ENCODE measurements at regions not wholly inside any gene's neighbourhood (a gene's known extent, or its start where the extent isn't known, plus 50 kb on each side); places are given as distances from the start of the nearest gene placed in this dataset.

- H2AFZ ChIP-seq (ENCODE audit: low read depth, low read length, severe bottlenecking): no peak overlapping the region
- H3K27ac ChIP-seq (ENCODE audit: low read depth, low read length): no peak overlapping the region
- TF ChIP-seq, protein P1, sequence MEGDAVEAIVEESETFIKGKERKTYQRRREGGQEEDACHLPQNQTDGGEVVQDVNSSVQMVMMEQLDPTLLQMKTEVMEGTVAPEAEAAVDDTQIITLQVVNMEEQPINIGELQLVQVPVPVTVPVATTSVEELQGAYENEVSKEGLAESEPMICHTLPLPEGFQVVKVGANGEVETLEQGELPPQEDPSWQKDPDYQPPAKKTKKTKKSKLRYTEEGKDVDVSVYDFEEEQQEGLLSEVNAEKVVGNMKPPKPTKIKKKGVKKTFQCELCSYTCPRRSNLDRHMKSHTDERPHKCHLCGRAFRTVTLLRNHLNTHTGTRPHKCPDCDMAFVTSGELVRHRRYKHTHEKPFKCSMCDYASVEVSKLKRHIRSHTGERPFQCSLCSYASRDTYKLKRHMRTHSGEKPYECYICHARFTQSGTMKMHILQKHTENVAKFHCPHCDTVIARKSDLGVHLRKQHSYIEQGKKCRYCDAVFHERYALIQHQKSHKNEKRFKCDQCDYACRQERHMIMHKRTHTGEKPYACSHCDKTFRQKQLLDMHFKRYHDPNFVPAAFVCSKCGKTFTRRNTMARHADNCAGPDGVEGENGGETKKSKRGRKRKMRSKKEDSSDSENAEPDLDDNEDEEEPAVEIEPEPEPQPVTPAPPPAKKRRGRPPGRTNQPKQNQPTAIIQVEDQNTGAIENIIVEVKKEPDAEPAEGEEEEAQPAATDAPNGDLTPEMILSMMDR (IDR thresholded peaks at IDR 0.05; ENCODE audit: insufficient read depth, low read length, poor library complexity, severe bottlenecking): no peak
- no peak for TF ChIP-seq EZH2phosphoT487 (conservative IDR thresholded peaks at IDR 0.05; ENCODE audit: low read length)
- no peaks in the 10 kb centered on the region for H3F3A ChIP-seq (ENCODE audit: insufficient read depth)
- no peaks in the 10 kb centered on the region for H3K27me3 ChIP-seq (ENCODE audit: low read length)
- no peaks in the 10 kb centered on the region for H4K20me1 ChIP-seq (ENCODE audit: low read depth, low read length)
- H3K9ac ChIP-seq (ENCODE audit: low read length): no peak overlapping the region
- no peaks in the 10 kb centered on the region for H3K9me3 ChIP-seq (ENCODE audit: insufficient read depth, low read length)
- no peaks in the 10 kb centered on the region for H3K79me2 ChIP-seq (ENCODE audit: insufficient read depth, low read length)
- no peaks in the 10 kb centered on the region for H3K36me3 ChIP-seq (ENCODE audit: low read length)
- no peak overlapping the region for H3K4me3 ChIP-seq (ENCODE audit: insufficient read depth, low read length, poor library complexity, severe bottlenecking)
- H3K4me2 ChIP-seq (ENCODE audit: low read depth, low read length, poor library complexity, severe bottlenecking): no peak overlapping the region
- no peaks in the 10 kb centered on the region for H3K9me2 ChIP-seq (replicated peaks; ENCODE audit: insufficient read depth, low read length)
Measured at GRCh38 chr2:58932801-58933200, 691.7 kb upstream of the FANCL start.

DNA sequence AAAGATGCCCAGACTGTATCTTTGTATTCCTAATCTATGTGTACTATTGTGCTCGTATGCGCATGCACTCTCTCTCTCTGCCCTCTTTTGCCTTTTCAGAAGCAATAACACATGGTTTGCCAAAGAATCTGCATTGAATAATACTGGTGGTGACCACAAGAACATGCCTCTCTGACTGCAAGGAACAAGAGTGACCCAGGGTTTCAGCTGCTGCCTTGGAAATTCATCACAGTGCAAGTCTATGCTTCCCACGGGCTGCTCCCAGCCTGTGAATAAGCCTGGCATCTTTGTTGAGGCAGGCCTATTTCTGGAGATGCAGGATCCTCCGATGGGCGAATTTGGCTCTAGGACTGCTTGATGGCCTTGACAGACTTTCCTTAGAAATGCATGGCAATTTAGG lies 689.4 kb upstream of the FANCL start:
- no peak overlapping the region for H3K9ac ChIP-seq (ENCODE audit: low read length)
- H3F3A ChIP-seq (ENCODE audit: insufficient read depth): no peaks in the 10 kb centered on the region
- no peak overlapping the region for H3K27ac ChIP-seq (ENCODE audit: low read depth, low read length)
- H4K20me1 ChIP-seq (ENCODE audit: low read depth, low read length): no peaks in the 10 kb centered on the region
- no peaks in the 10 kb centered on the region for H3K27me3 ChIP-seq (ENCODE audit: low read length)
- TF ChIP-seq EZH2phosphoT487 (conservative IDR thresholded peaks at IDR 0.05; ENCODE audit: low read length): no peak
- TF ChIP-seq, protein P1 (IDR thresholded peaks at IDR 0.05; ENCODE audit: insufficient read depth, low read length, poor library complexity, severe bottlenecking): no peak
- H2AFZ ChIP-seq (ENCODE audit: low read depth, low read length, severe bottlenecking): no peak overlapping the region
- H3K9me2 ChIP-seq (replicated peaks; ENCODE audit: insufficient read depth, low read length): no peaks in the 10 kb centered on the region
- H3K9me3 ChIP-seq (ENCODE audit: insufficient read depth, low read length): no peaks in the 10 kb centered on the region
- H3K79me2 ChIP-seq (ENCODE audit: insufficient read depth, low read length): no peaks in the 10 kb centered on the region
- no peak overlapping the region for H3K4me2 ChIP-seq (ENCODE audit: low read depth, low read length, poor library complexity, severe bottlenecking)
- no peaks in the 10 kb centered on the region for H3K36me3 ChIP-seq (ENCODE audit: low read length)
- no peak overlapping the region for H3K4me3 ChIP-seq (ENCODE audit: insufficient read depth, low read length, poor library complexity, severe bottlenecking)

DNA sequence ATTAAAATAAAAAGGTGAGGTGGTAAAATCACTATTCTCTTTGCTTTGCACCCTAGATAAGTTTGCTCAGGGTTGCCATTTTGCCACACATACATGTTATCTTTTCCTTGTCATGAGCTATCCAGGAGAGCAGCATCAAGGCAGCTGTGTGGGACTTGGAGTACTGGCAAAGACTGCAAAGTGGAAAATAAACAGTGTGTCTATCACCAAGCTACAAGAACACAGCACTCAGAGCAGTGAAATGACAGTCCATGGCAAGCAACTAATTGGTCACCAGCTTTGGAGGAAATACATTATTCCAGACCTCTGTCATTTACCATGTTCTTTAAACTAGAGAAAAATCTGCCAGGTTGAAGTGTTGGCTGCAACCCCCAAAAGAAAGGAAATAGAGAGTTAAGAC lies 687.8 kb upstream of the FANCL start:
- Histone ChIP-seq H3K27me3 (ENCODE audit: low read length) (no peaks in the 10 kb centered on the region), H4K20me1 (ENCODE audit: low read depth, low read length) (no peaks in the 10 kb centered on the region), H3K4me2 (ENCODE audit: low read depth, low read length, poor library complexity, severe bottlenecking) (no peak overlapping the region), H3F3A (ENCODE audit: insufficient read depth) (no peaks in the 10 kb centered on the region), H3K4me3 (ENCODE audit: insufficient read depth, low read length, poor library complexity, severe bottlenecking) (no peak overlapping the region), H3K27ac (ENCODE audit: low read depth, low read length) (no peak overlapping the region), H3K79me2 (ENCODE audit: insufficient read depth, low read length) (no peaks in the 10 kb centered on the region), H3K36me3 (ENCODE audit: low read length) (no peaks in the 10 kb centered on the region), H2AFZ (ENCODE audit: low read depth, low read length, severe bottlenecking) (no peak overlapping the region), H3K9ac (ENCODE audit: low read length) (no peak overlapping the region), H3K9me3 (ENCODE audit: insufficient read depth, low read length) (no peaks in the 10 kb centered on the region), H3K9me2 (replicated peaks; ENCODE audit: insufficient read depth, low read length) (no peaks in the 10 kb centered on the region)
- no peak for TF ChIP-seq EZH2phosphoT487 (conservative IDR thresholded peaks at IDR 0.05; ENCODE audit: low read length)
- TF ChIP-seq, protein P1 (IDR thresholded peaks at IDR 0.05; ENCODE audit: insufficient read depth, low read length, poor library complexity, severe bottlenecking): no peak
